ENCODE measurements at regions not wholly inside any gene's neighbourhood (a gene's known extent, or its start where the extent isn't known, plus 50 kb on each side); places are given as distances from the start of the nearest gene placed in this dataset.
"Not testable (repeated sequence)": the region's sequence is repeated elsewhere in the genome, so short reads cannot be mapped to it uniquely, and the experiment has no call there.

DNA sequence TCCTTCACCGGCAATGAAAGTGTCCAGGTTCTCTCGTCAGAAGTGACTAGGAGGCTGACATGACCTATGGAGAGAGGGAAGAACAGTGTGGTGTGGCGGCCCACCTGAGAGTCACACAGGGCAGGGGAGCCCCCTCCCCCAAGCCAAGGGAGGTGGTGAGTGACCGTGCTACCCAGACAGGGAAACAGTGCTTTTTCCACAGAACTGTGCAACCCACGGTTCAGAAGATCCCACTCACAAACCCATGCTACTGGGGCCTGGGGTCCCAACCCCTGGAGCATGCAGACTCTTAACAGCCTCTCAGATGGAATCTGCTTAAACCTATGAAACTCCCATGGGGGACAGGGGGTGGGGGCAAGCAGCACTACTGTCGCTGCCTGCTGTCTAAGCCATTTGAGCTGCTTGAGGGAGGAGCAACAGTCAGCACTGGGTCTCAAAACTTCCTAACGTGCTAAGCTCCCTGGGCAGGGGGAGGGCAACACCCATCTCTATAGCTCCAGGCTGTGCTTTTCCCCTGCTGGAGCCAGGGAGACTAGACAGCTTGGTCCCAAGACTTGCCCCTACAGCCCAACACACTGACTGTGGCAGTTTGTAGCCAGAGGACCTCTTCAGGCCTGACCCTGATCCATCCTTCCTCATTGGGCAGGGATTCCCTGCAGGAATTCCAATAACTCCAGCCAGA is 850.4 kb upstream of the AADAT start:
- DNase-seq: no peak

DNA sequence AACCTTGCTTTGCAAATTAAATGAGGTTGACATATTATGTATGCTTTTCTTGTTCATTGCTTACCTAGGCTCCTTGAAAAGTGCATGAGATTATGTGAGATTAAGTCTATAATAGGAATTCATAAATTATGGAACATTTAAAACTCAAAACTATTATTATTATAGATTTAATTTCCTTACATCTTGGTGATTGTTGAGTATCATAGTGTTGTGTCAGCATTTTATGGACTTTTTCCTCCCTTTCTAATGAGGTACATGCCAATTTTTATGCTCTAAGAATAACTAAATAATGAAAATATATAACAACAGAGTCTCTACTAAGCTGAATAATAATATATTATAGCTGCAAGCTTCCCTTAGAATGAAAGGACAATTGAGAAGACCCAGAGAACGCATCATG is 848.8 kb upstream of the AADAT start:
- no peak for DNase-seq

DNA sequence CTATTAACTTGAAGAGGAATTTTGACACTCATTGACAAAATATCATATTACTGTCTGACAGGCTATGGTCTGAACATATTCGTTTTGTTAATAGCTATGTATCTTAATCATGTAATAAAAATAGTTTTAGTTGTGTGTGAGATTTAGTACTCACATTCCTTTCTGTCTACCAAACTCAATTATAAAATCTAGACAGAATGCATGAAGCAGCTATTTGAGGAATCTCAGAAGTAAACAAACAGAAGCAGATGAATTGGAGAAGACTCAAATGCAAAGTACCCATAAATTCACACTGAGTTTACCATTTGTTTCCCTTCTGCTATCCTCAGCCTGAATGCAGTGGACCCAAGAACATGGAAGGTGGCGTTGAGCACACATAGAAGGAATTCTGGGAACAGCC is 841.6 kb upstream of the AADAT start:
- no peak for DNase-seq

DNA sequence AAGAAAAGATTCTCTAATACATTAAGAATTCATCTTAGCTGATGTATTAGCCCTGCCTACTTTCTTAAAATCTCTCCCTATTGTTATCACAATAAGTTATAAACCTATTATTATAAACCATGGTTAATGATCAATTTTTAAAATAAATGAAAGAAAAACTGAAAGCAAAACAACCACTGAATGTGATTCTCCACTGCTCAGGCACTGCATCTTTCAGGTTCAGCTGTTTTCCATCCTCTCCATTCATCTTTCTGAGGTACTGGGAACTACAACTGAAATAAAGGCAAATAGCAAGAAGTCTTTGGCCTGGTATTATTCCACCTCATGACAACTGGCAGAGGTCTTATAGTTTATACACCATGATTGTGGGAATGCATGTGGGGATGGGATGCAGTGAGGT is 798.9 kb upstream of the AADAT start:
- no peak for DNase-seq

DNA sequence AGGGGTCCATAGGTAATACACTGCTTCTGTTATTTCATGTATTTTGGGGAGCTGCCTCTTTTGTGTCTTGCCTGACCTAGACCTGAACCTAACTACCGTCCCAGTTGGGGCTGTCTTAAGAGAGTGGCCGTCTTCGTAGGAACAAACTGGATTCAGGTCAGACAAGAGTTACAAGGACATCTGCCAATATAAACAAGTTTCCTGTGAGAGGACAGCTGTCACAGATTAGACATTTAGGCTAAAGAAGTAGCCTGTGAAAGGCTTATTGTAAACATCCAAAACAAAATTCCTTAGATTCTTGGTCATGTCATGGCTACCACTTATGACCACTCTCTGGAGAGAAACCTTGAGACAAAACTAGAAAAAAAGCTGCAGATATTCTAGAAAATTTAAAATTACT is 797.6 kb upstream of the AADAT start:
- no peak for DNase-seq

DNA sequence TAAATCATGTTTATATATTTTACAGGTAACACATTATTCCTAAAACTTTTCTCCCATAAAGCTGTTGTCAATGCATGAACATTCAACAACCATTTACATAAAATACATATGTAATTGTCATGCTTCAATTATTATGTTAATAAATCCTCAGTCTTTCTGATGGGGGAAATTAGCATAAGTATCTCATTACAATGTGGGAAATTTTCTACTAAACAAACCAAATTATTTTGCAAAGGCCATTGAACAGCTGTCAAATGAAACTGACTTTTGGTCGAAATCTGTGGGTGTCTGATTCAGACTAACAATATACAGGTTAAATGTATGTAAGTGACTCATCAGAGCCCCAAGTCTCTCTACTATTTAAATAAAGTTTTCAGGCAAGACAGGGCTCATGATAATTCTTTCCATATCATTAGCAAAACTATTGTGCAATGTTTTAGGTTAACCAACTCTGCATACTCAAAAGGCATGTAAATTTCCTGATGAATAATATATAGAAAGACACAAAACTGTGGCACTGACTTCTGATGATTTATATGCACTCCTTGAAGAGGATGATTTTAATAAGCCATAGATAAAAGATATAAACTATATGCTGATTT is 795.3 kb upstream of the AADAT start:
- no peak for DNase-seq

DNA sequence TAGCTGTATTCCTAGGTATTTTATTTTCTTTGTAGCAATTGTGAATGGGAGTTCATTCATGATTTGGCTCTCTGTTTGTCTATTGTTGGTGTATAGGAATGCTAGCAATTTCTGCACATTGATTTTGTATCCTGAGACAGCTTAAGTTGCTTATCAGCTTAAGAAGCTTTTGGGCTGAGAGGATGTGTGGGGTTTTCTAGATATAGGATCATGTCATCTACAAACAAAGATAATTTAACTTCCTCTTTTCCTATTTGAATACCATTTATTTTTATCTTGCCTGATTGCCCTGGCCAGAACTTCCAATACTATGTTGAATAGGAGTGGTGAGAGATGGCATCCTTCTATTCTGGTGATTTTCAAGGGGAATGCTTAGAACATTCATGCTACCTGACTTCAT is 791.9 kb upstream of the AADAT start:
- DNase-seq: not testable (repeated sequence)

DNA sequence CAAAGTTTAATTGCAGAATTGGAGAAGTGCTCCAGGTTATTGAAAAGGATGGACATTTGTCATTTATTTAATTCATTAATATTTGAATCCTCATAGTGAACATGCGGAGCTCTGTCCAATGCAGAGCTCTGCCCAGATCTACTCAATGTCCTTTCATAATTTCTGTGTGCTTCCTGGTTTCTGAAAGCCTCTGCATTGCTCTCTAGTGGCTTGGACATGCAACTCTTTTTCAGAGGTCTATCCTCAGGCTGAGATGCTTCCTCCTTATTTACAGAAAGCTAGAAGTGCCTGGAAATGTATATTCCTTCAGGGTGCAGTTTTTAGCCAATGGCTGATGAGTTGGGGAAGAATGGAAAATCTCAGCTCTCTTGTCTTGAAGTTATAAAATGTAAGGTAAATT is 786.1 kb upstream of the AADAT start:
- peak in 1 of 2 experiments; percentile 0 for DNase-seq

DNA sequence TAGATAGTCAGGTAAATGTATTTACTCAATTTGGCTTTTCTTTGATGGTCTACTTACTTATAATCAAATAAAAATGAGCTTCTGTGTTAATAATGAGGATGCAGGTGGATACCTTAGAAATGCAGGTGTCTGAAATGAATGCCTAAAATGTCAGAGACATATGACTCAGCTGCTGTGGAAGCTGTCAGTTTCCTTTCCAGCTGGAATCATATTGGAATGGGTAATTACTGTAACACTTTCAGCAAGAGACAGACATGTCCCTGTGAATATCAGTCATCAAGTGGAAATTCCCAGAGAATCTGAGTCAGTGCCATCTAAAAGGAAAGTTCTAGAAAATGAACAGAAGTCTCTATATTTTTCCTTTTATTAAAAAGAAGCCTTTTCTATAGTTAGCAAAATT is 783.0 kb upstream of the AADAT start:
- DNase-seq: no peak

DNA sequence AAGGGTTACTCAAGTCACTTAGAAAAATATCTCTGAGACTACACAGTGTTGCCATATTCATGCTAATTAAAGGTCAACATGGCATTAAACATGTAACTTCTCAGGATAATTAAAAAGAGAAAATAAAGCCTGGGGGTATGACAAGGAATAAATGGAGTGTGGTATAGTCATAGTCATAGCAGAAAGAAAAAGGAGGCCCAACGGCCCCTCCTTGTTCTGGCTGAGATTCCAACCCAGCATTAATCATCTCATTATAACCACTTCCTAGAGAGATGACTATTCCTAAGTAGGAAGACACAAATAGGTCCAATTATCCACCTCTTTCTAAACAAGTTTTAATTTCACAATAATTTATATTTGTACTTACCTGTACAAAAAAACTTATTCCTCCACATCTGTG is 778.4 kb upstream of the AADAT start:
- no peak for DNase-seq

DNA sequence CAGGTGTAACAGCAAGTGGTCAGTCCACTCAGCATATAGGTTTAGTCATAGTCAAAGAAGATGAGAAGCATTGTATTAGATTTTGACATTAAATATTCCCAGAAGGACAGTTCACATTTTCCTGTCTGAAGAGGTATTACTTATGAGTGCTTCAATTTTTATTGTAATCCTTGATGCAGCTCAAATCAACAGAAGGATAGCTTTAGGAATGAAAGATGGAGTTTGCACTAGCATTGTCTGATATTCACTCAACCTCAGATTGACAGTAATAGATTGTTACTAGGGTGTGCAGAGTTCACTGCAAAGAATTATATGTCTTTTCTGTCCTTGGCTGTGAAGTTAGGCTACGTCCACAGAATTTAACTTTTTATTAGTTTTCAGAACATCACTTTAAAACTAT is 764.3 kb upstream of the AADAT start:
- no peak for DNase-seq

DNA sequence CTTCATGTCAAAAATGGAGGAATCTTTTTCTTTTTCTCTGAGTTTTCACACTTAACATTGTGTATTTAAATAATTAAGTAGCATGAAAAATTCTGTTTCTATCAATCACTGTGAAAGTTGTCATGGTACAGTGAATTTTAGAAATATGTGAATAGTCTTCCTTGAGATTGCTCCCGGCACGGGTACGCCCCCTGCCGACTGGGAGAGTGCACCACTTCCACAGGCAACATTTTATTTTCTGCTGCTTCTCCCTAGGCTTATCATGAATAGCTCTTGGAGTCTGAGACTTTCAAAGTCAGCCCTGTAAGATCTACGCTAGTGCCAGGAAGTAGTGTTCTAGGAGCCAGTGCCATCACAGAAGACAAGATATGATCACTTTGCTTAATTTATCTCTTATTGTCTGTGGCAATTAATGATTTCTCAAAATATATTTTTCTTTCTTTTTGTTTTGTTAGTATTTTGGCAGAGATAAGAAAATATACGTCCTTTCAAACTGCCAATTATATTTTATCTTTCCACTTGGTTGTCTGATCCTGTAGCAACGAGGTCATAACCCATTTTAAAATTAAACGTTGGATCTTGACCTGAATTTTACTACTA is 763.8 kb upstream of the AADAT start:
- peak; percentile 35 to 55 for DNase-seq

DNA sequence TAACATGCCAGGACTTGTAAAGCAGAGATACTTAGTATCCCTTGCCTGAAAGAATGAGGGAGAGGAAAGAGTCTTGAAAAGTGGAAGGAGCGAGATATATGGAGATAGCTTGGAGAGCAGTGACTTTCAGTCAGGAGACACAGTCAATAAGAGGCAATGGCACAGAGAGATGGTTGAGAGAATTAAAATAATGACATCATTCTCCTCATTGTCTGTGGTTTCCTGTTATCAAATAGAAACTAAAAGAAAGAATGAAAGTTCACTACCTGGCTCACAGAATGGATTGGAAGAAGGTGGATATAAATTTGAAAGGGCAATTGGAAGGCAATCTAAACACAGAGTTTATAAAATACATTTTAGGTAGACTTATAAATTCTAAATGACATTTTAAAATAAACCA is 760.2 kb upstream of the AADAT start:
- no peak for DNase-seq

DNA sequence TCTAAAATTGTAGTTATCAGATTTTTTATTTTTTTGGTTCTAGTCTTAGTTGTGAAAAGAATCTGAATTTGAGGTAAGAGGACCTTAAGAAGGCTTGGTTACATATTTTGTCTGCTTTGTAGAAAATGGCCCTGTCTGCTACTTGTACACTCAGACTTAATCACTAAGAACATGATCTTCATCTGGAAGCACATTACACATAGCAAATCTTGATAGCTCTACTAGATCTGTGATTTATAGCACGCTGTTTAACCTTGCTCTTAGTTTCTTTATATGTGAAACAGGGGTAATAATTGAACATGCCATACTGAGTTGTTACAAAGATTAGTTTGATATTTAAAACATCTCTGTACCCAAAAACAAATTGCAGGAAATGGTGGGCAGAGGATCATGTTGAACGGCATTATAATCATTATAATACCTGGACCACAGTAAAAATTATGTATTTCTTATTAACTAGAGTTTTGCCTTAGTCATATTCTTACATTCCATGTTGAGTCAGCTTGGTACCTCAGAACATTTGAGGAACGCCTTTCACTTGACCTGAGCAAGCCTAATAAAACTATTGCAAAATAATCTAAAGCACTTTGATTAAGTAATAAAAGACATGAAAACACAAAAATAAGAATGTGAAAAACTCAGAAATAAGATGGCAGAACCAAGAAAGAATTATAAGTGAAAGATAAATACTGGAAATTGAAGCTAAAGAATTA is 738.0 kb upstream of the AADAT start:
- DNase-seq: no peak

DNA sequence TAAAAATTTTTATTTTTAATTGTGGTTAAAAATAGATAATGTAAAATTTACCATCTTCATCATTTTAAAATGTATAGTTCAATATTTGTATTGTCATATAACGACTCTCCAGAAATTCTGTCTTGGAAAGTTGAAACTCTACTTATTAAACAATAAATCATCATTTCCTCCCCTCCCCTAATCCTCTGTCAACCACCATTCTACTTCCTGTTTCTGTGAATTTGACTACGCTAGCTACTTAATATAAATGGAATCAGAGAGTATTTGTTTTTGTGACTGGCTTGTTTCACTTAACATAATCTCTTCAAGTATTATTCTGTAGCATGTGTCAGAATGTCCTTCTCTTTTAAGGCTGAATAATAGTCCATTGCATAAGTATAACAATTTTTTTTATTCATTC is 729.0 kb upstream of the AADAT start:
- no peak for DNase-seq

DNA sequence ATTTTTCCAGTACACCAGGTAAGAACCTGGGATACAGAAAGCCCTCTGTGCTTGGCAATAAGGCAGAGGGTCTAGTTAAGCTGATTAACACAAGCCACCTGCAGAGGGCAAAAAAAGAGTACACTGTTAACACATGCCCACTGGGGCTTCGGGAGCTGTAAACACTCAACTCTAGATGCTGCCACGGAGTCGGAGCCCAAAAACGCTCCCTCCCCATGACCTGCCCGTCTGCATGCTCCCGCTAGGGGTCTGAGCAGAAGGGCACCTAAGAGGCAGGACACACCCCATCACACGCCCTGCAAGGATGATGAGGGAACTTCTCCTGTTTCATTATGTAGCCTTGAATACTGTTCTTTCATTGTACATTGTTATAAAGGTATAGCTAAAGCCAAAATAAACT is 715.6 kb upstream of the AADAT start:
- no peak for DNase-seq

DNA sequence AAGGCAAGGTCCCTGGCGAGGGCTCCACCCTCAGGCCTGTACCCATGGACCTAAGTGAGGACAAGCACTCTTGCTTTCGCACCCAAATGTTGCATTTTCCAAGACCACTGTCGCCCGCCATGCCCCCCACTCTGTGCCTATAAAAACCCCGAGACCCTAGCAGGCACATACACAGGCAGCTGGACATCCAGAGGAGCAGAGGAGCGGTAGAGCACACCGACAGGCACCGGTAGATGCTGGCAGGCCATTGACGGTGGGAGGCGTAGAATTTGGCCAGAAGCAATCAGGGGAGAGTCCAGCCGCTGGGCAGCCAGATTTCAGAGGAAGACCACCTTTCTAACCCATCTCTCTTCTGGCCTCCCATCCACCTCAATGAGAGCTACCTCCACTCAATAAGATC is 715.2 kb upstream of the AADAT start:
- no peak for DNase-seq

DNA sequence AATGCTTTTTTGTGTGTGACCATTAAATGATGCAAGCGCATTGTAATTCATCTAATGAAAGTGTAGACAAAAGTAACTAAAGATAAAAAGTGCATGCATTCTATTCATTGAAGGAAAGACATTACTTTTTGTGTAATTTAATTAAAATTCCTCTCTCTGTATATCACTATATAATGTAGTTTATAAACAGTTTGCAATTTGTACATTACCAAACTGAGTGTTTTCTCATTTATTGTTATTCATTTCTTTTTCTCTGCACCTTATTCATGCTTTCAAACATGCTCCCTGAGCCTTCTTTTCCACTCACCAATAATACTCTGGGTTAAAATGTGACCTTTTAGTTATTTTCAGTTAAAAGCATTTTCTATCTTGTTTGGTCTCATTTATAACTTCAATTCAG is 713.7 kb upstream of the AADAT start:
- DNase-seq: no peak

DNA sequence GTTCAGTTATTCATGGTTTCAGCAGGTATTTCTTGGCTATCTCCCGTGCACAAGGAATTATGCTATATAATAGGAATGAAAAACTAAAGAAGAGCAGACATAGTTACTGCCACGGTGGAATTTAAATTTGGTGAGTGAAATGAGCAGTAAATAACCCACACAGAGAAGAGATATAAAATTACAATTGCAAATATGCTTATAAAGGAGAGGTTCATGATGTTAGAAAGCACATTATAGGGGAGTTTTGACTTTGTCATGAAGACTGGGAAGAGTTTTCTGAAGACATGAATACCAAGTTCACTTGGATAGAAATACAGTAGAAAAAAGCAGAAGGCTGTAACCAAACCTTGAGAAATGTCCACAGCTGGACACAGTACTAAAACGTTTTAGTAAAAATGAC is 712.0 kb upstream of the AADAT start:
- no peak for DNase-seq

DNA sequence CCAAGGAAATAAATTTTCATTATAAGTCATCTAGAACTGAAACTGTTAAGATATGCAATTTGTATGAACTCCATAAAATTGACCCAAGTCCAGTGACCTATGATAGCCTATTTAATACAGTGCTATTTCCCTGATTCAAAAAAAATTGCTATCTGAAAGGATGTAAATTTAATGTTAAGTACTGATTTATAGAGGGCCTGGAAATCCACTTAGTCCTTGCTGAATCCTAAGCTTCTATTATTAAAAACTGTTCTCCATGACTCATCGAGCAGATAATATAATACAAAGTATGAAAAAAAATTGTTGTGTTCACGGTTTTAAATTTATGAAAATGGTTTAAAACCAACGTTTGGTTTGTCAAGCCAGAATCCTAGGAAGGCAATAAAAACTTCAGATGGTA is 704.8 kb upstream of the AADAT start:
- no peak for DNase-seq

DNA sequence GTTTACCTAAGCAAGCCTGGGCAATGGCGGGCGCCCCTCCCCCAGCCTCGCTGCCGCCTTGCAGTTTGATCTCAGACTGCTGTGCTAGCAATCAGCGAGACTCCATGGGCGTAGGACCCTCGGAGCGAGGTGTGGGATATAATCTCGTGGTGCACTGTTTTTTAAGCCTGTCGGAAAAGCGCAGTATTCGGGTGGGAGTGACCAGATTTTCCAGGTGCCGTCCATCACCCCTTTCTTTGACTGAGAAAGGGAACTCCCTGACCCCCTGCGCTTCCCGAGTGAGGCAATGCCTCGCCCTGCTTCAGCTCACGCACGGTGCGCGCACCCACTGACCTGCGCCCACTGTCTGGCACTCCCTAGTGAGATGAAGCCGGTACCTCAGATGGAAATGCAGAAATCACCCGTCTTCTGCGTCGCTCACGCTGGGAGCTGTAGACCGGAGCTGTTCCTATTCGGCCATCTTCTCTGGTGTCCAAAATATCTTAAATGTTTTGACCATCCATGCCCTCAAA is 698.8 kb upstream of the AADAT start:
- not testable (repeated sequence) for DNase-seq

DNA sequence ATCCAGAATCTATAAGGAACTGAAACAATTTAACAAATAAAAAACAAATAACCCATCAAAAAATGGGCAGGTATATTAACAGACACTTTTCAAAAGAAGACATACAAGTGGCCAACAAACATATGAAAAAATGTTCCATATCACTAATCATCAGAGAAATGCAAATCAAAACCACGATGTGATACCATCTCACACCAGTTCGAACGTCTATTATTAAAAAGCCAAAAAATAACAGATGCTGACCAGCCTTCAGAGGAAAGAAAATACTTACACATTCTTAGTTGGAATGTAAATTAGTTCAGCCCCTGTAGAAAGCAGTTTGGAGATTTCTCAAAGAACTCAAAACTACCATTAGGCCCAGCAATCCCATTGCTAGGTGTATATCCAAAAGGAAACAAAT is 687.9 kb upstream of the AADAT start:
- DNase-seq: no peak

DNA sequence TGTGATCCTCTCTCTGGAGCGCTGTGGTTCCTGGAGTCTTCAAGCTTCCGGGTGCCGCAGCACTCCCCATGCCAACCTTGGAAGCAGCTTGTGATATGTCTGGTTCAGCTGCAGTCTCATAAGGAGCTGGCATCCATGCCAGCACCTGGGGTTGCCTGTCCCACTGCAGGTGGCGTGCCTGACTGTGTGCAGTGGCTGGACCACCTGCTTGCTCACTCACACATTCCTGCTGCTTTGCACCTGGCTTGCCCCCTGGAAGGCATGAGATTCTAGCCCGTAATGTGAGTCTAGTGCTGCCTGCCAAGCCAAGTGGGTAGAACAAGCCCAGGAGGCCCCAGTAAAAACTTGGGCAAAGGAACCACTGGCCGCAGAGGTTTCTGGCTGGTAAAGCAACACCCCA is 687.2 kb upstream of the AADAT start:
- no peak for DNase-seq

DNA sequence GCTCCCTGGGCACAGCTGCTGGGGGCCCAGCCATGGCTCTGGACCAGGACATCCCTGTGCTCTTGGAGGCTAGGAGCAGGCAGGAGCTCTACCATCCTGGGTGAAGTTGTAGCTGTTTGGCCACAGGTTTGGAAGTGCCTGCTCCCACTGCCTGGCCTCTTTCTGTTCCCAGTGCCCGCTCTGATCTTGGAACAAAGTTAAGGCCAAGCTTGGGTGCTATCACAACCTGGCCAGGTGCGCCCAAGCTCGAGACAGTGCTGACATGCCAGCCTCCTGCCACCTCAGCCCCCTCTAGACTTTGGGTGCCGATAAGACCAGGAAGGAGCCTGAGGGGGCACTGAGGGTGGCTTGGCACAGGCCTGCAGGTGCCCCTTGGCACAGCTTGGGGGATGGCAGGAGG is 686.1 kb upstream of the AADAT start:
- no peak for DNase-seq

Data from AML-193 (cell line).